PC-3 (cell line): ENCODE measurements at regions not wholly inside any gene's neighbourhood (a gene's known extent, or its start where the extent isn't known, plus 50 kb on each side); places are given as distances from the start of the nearest gene placed in this dataset.

ENCODE experiments used
- ATAC-seq: fragments of 200-7000 bp; cut with Tn5 transposase; 2 replicates; pipeline ENCODE4 v1.9.1; 2020; ENCODE audit warnings: mild to moderate bottlenecking, moderate library complexity
- BruUV-seq: library from RNA; stranded (reverse); fragments of 400-500 nt; replicated peaks from 2 replicates; lab custom pipeline; 2021; lab: Mats Ljungman, UMichigan
- CTCF ChIA-PET: fragments of 300-600 bp; sonication (Branson Sonifier 250); formaldehyde crosslinking; loops from one replicate; lab custom pipeline; 2022; ENCODE audit warnings: antibody characterized with exemption; lab: Charles Lee
- POLR2A ChIA-PET: fragments of 300-600 bp; sonication (Branson Sonifier 250); formaldehyde crosslinking; loops from one replicate; lab custom pipeline; 2022; ENCODE audit warnings: antibody characterized with exemption; ENCODE audit not compliant: unreplicated experiment; lab: Charles Lee
- DNase-seq: peaks from one replicate; pipeline ENCODE4 v3.0.0-alpha.2; 2015
- H2AFZ ChIP-seq: fragments of 300-600 bp; sonication (generic); 2 replicates; pipeline ENCODE4 v1.6.0; 2016; ENCODE audit warnings: antibody characterized with exemption, low read length
- H3F3A ChIP-seq: fragments of 300-600 bp; sonication (generic); one replicate; pipeline ENCODE4 v1.6.0; 2017; ENCODE audit warnings: antibody characterized with exemption, low read length, control low read depth, mild to moderate bottlenecking; ENCODE audit not compliant: unreplicated experiment
- H3K27ac ChIP-seq: fragments of 300-600 bp; sonication (generic); 2 replicates; pipeline ENCODE4 v1.5.1; 2016; ENCODE audit warnings: mild to moderate bottlenecking, low read length
- H3K27me3 ChIP-seq: fragments of 300-600 bp; sonication (generic); 2 replicates; pipeline ENCODE4 v1.6.1; 2016; ENCODE audit warnings: low read length, mixed read lengths
- H3K36me3 ChIP-seq: fragments of 300-600 bp; sonication (generic); 2 replicates; pipeline ENCODE4 v1.6.1; 2016; ENCODE audit warnings: low read depth, mixed run types, low read length, mixed read lengths
- H3K4me1 ChIP-seq: fragments of 300-600 bp; sonication (generic); 2 replicates; pipeline ENCODE4 v1.5.1; 2016; ENCODE audit warnings: low read length; ENCODE audit not compliant: insufficient read depth
- H3K4me2 ChIP-seq: fragments of 300-600 bp; sonication (generic); 2 replicates; pipeline ENCODE4 v1.6.0; 2016; ENCODE audit warnings: low read length
- H3K4me3 ChIP-seq: fragments of 300-600 bp; sonication (generic); 2 replicates; pipeline ENCODE4 v1.5.1; 2016; ENCODE audit warnings: mild to moderate bottlenecking, low read length, mixed read lengths
- H3K79me2 ChIP-seq: fragments of 300-600 bp; sonication (generic); 2 replicates; pipeline ENCODE4 v1.6.1; 2017; ENCODE audit warnings: low read length, mixed read lengths
- H3K9ac ChIP-seq: fragments of 300-600 bp; sonication (generic); 2 replicates; pipeline ENCODE4 v1.6.0; 2016; ENCODE audit warnings: mild to moderate bottlenecking, low read length
- H3K9me2 ChIP-seq: fragments of 300-600 bp; sonication (generic); replicated peaks from 2 replicates; pipeline ENCODE4 v1.6.1; 2016; ENCODE audit warnings: mixed run types, low read length, mixed read lengths
- H3K9me3 ChIP-seq: fragments of 300-600 bp; sonication (generic); 2 replicates; pipeline ENCODE4 v1.6.1; 2016; ENCODE audit warnings: low read length, mixed read lengths
- H4K20me1 ChIP-seq: fragments of 300-600 bp; sonication (generic); 2 replicates; pipeline ENCODE4 v1.6.1; 2016; ENCODE audit warnings: low read length, mixed read lengths
- EZH2 ChIP-seq: fragments of 300-600 bp; sonication (generic); IDR thresholded peaks from one replicate; pipeline ENCODE4 v1.6.1; 2017; ENCODE audit warnings: antibody characterized with exemption, mild to moderate bottlenecking, low read length; ENCODE audit not compliant: unreplicated experiment
- EZH2phosphoT487 ChIP-seq: fragments of 300-600 bp; sonication (generic); IDR thresholded peaks from 2 replicates; pipeline ENCODE4 v1.6.1; 2018; ENCODE audit warnings: mild to moderate bottlenecking, antibody characterized with exemption, low read length, borderline replicate concordance
- intact Hi-C: fragments of 100-400 bp; cut with micrococcal nuclease; formaldehyde crosslinking; loops from 2 replicates; pipeline ENCODE4 v1.9.0; 2023
- TF ChIP-seq, protein P1 (sequence below): fragments of 300-600 bp; sonication (generic); conservative IDR thresholded peaks from 2 replicates; pipeline ENCODE4 v1.5.1; 2017; ENCODE audit warnings: antibody characterized with exemption, low read depth, mild to moderate bottlenecking, low read length

DNA sequence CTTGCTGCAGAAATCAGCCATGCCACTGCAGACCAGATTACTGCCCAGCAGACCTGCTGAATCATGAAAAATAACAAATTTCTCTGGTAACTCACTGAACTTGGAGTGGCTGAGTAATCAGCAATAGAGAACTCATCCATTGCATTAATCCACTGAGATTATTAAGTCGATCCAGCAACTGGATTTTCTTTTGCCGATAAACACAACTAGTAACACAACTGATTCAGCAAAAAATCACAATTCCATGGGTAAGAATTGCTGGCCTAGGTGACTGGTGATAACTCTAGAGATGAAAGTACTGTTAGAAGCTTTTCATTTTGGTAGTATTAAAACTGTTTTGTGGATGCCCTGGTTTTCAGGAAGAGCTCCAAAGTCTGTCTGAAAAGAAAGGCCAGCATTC, 214.5 kb downstream of the ETV1 start:
- TF ChIP-seq EZH2phosphoT487 (no peak), EZH2 (no peak)
- TF ChIP-seq, protein P1, sequence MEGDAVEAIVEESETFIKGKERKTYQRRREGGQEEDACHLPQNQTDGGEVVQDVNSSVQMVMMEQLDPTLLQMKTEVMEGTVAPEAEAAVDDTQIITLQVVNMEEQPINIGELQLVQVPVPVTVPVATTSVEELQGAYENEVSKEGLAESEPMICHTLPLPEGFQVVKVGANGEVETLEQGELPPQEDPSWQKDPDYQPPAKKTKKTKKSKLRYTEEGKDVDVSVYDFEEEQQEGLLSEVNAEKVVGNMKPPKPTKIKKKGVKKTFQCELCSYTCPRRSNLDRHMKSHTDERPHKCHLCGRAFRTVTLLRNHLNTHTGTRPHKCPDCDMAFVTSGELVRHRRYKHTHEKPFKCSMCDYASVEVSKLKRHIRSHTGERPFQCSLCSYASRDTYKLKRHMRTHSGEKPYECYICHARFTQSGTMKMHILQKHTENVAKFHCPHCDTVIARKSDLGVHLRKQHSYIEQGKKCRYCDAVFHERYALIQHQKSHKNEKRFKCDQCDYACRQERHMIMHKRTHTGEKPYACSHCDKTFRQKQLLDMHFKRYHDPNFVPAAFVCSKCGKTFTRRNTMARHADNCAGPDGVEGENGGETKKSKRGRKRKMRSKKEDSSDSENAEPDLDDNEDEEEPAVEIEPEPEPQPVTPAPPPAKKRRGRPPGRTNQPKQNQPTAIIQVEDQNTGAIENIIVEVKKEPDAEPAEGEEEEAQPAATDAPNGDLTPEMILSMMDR, result no peak
- Histone ChIP-seq H2AFZ (no peak overlapping the region), H3K9me3 (no peaks in the 10 kb centered on the region), H3K27ac (no peak overlapping the region), H3K4me1 (peaks cover 24% of the 10 kb centered on the region), H4K20me1 (no peaks in the 10 kb centered on the region), H3K36me3 (no peaks in the 10 kb centered on the region), H3K4me3 (no peak overlapping the region), H3K4me2 (no peak overlapping the region), H3K27me3 (no peaks in the 10 kb centered on the region), H3K79me2 (no peaks in the 10 kb centered on the region), H3F3A (peaks cover 4% of the 10 kb centered on the region), H3K9ac (no peak overlapping the region), H3K9me2 (no peaks in the 10 kb centered on the region)
- ChIA-PET CTCF (interaction anchor here (0.7 kb wide), 1 partner anchor 309 kb away, joined by 5 read pairs; no protein-coding TSS in a partner anchor), POLR2A (no interaction called here)
- ATAC-seq, result no peak
- no TSS peak for BruUV-seq
- no peak for DNase-seq
- intact Hi-C loops, result no loop called here

DNA sequence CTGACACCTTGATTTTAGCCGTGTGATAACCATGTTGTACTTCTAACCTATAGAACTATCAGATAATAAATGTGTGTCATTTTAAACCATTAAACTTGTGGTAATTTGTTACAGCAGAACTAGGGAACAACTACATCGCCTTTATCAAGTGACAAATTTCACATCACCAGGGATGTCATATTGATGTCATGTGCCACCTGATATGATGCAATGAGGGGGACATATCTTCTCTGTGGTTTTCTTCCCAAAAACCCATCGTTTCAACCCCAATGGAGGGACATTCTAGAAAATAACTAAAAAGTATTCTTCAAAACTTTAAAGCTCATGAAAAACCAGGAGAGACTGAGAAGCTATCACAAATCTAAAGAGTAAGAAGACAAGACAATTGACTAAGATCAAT, 212.2 kb downstream of the ETV1 start:
- H3K36me3 ChIP-seq, result no peaks in the 10 kb centered on the region
- CTCF ChIA-PET, result no interaction called here

DNA sequence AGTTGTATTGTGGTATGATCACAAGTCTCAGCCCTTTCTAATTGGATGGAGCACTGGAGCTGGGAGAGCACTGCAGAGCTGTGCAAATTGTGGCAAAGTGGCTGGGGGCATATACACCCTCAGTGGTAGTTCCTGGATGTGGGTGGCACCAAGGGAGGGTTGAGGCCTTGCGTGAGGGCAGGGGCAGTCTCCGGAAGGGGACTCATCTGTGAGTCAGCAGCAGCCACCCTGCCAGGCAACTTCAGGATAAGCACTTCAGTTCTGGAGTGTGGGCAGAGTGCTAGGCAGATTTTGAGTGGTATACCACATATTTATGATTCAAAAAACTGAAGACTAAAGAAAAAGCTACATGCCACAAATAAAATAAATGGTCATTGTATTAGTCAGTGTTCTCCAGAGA, 210.5 kb downstream of the ETV1 start:
- H3K4me3 ChIP-seq, result no peak overlapping the region
- peaks cover 26% of the 10 kb centered on the region for H3K4me1 ChIP-seq
- peak overlapping the region; percentile 71 for H3K9ac ChIP-seq
- H3K79me2 ChIP-seq, result no peaks in the 10 kb centered on the region
- DNase-seq (peak; percentile 92), ATAC-seq (peak; percentile 95)
- intact Hi-C loops, result loop anchor here (2.0 kb wide), 4 partner anchors 36 to 210 kb away; partner anchors contain the start of gene ETV1
- no peaks in the 10 kb centered on the region for H3K27me3 ChIP-seq
- no peaks in the 10 kb centered on the region for H3K36me3 ChIP-seq
- TF ChIP-seq EZH2, result no peak
- 0 out of 2 replicates have a peak, but pooled peaks have one; percentile 28 for TF ChIP-seq EZH2phosphoT487
- H3F3A ChIP-seq, result peaks cover 4% of the 10 kb centered on the region
- H3K27ac ChIP-seq, result peak overlapping the region; percentile 95
- peak overlapping the region; percentile 20; the same call in 1 of the 2 replicates for H2AFZ ChIP-seq
- H3K4me2 ChIP-seq, result peak overlapping the region; percentile 37
- BruUV-seq, result no TSS peak
- H3K9me2 ChIP-seq, result no peaks in the 10 kb centered on the region
- H4K20me1 ChIP-seq, result no peaks in the 10 kb centered on the region
- no peaks in the 10 kb centered on the region for H3K9me3 ChIP-seq
- POLR2A ChIA-PET, result interaction anchor here (0.7 kb wide), 1 partner anchor 187 kb away, joined by 4 read pairs; no protein-coding TSS in a partner anchor
- CTCF ChIA-PET, result no interaction called here

More for the DNA sequence above, 212.2 kb downstream of the ETV1 start:
- Histone ChIP-seq H4K20me1 (no peaks in the 10 kb centered on the region), H3K79me2 (no peaks in the 10 kb centered on the region), H3K9me2 (no peaks in the 10 kb centered on the region), H3K4me2 (no peak overlapping the region), H3K27me3 (no peaks in the 10 kb centered on the region), H3K4me3 (no peak overlapping the region), H2AFZ (no peak overlapping the region), H3K9ac (no peak overlapping the region), H3K4me1 (peaks cover 26% of the 10 kb centered on the region), H3K27ac (no peak overlapping the region), H3F3A (peaks cover 4% of the 10 kb centered on the region), H3K9me3 (no peaks in the 10 kb centered on the region)
- ATAC-seq (no peak), DNase-seq (no peak)
- intact Hi-C loops, result no loop called here
- no TSS peak for BruUV-seq
- POLR2A ChIA-PET, result no interaction called here
- TF ChIP-seq EZH2phosphoT487 (no peak), EZH2 (no peak)
- TF ChIP-seq, protein P1, result no peak
